ENCODE measurements at regions not wholly inside any gene's neighbourhood (a gene's known extent, or its start where the extent isn't known, plus 50 kb on each side); places are given as distances from the start of the nearest gene placed in this dataset.

- no peak for DNase-seq (ENCODE audit: low spot score)
Observed at GRCh38 chr9:96183751-96184150, 118.2 kb downstream of the HSD17B3 start.

GRCh38 chr9:96178153-96178552, 123.8 kb downstream of the HSD17B3 start:
- DNase-seq (ENCODE audit: low spot score) = no peak

- DNase-seq (ENCODE audit: low spot score) = no peak
Observed at GRCh38 chr9:96177719-96178028, 124.3 kb downstream of the HSD17B3 start.

- peak; percentile 80 for DNase-seq (ENCODE audit: low spot score)
Observed at GRCh38 chr9:96177005-96177718, 124.8 kb downstream of the HSD17B3 start.

GRCh38 chr9:96175796-96176195, 126.2 kb downstream of the HSD17B3 start:
- no peak for DNase-seq (ENCODE audit: low spot score)

- no peak for DNase-seq (ENCODE audit: low spot score)
Observed at GRCh38 chr9:96175001-96175400, 127.0 kb downstream of the HSD17B3 start.

- no peak for DNase-seq (ENCODE audit: low spot score)
Observed at GRCh38 chr9:96174371-96174770, 127.6 kb downstream of the HSD17B3 start.

- no peak for DNase-seq (ENCODE audit: low spot score)
Observed at GRCh38 chr9:96173640-96174039, 128.3 kb downstream of the HSD17B3 start.

GRCh38 chr9:96172797-96173196, 129.2 kb downstream of the HSD17B3 start:
- DNase-seq (ENCODE audit: low spot score) = no peak

- DNase-seq (ENCODE audit: low spot score) = no peak
Observed at GRCh38 chr9:96171728-96172127, 130.2 kb downstream of the HSD17B3 start.

- DNase-seq (ENCODE audit: low spot score) = no peak
Observed at GRCh38 chr9:96169901-96170300, 132.1 kb downstream of the HSD17B3 start.

GRCh38 chr9:96169484-96169883, 132.5 kb downstream of the HSD17B3 start:
- DNase-seq (ENCODE audit: low spot score) = no peak

GRCh38 chr9:96168882-96169281, 133.1 kb downstream of the HSD17B3 start:
- no peak for DNase-seq (ENCODE audit: low spot score)

- DNase-seq (ENCODE audit: low spot score) = no peak
Observed at GRCh38 chr9:96167011-96167410, 135.0 kb downstream of the HSD17B3 start.

GRCh38 chr9:96164268-96164683, 137.7 kb downstream of the HSD17B3 start:
- DNase-seq (ENCODE audit: low spot score) = no peak

GRCh38 chr9:96163712-96164111, 138.3 kb downstream of the HSD17B3 start:
- DNase-seq (ENCODE audit: low spot score) = no peak

- no peak for DNase-seq (ENCODE audit: low spot score)
Observed at GRCh38 chr9:96163161-96163560, 138.8 kb downstream of the HSD17B3 start.

- DNase-seq (ENCODE audit: low spot score) = no peak
Observed at GRCh38 chr9:96161819-96162218, 140.2 kb downstream of the HSD17B3 start.

GRCh38 chr9:96160866-96161265, 141.1 kb downstream of the HSD17B3 start:
- no peak for DNase-seq (ENCODE audit: low spot score)

- no peak for DNase-seq (ENCODE audit: low spot score)
Observed at GRCh38 chr9:96160168-96160567, 141.8 kb downstream of the HSD17B3 start.

GRCh38 chr9:96159596-96159995, 142.4 kb downstream of the HSD17B3 start:
- no peak for DNase-seq (ENCODE audit: low spot score)

GRCh38 chr9:96158909-96159575, 142.9 kb downstream of the HSD17B3 start:
- no peak for DNase-seq (ENCODE audit: low spot score)

GRCh38 chr9:96158147-96158546, 143.8 kb downstream of the HSD17B3 start:
- no peak for DNase-seq (ENCODE audit: low spot score)

- no peak for DNase-seq (ENCODE audit: low spot score)
Observed at GRCh38 chr9:96157675-96158074, 144.3 kb downstream of the HSD17B3 start.

Data from Ammon's horn (tissue), 1 donor.